ENCODE measurements at regions not wholly inside any gene's neighbourhood (a gene's known extent, or its start where the extent isn't known, plus 50 kb on each side); places are given as distances from the start of the nearest gene placed in this dataset.

GRCh38 chr12:116370004-116370404 lies 92.5 kb upstream of the MED13L start:
- H3K4me1 ChIP-seq (ENCODE audit: insufficient read depth, low read length): peaks cover 16% of the 10 kb centered on the region; the same call in 1 of the 2 replicates
- no TSS peak for BruUV-seq (replicated peaks)
- no peak overlapping the region for H3K4me3 ChIP-seq (replicated peaks in 1 of 3; ENCODE audit: insufficient read depth in 1 of 3, low read depth in 2 of 3, low read length in 3 of 3)
- CTCF ChIA-PET (ENCODE audit: low intra/inter-chr PET ratio, low total read pairs): no interaction called here
- H3K79me2 ChIP-seq (ENCODE audit: insufficient read depth, low read length): no peaks in the 10 kb centered on the region
- DNase-seq (ENCODE audit: low spot score): no peak
- H3K36me3 ChIP-seq (replicated peaks in 1 of 2; ENCODE audit: control insufficient read depth in 1 of 2, insufficient read depth in 2 of 2, low read length in 2 of 2): no peaks in the 10 kb centered on the region
- H4K20me1 ChIP-seq (ENCODE audit: insufficient read depth, low read length): no peaks in the 10 kb centered on the region
- POLR2A ChIA-PET: no interaction called here
- no peak overlapping the region for H3K4me2 ChIP-seq (ENCODE audit: low read depth, low read length)
- H3K27ac ChIP-seq (ENCODE audit: extremely low read length, insufficient read depth, low read length): no peak overlapping the region
- H3K27me3 ChIP-seq (ENCODE audit: control insufficient read depth in 1 of 2, insufficient read depth in 2 of 2, low read length in 2 of 2): peaks cover 0 to 9% of the 10 kb centered on the region in 2 experiments; a peak in 1 of 5 replicates
- in situ Hi-C loops (cut with HindIII; ENCODE audit: extremely low pct_ligation_motif_present, low pct_unique_long_range_greater_than_20kb) (no loop called here), intact Hi-C loops (cut with micrococcal nuclease; ENCODE audit: unreplicated experiment) (no loop called here)
- ATAC-seq: no peak
- no peaks in the 10 kb centered on the region for H3K9me3 ChIP-seq (ENCODE audit: low read length)
- no peak overlapping the region for H2AFZ ChIP-seq (ENCODE audit: low read length)
- 40% methylated on average over 4 of the region's 4 CpGs for WGBS (ENCODE audit: low lambda C conversion rate)
- H3K9ac ChIP-seq (ENCODE audit: insufficient read depth, low read depth, low read length): no peak overlapping the region
- FAIRE-seq: no peak
- TF ChIP-seq HNF4G (IDR thresholded peaks at IDR 0.05; ENCODE audit: borderline replicate concordance, low read depth, low read length): no peak
- no peak for TF ChIP-seq HNF4G (CRISPR knock-in tag; IDR thresholded peaks at IDR 0.05; ENCODE audit: borderline replicate concordance, low read depth)
- TF ChIP-seq LRRFIP1 (CRISPR knock-in tag; conservative IDR thresholded peaks at IDR 0.05): no peak
- no peak for TF ChIP-seq AHDC1 (CRISPR knock-in tag; IDR thresholded peaks at IDR 0.05; ENCODE audit: borderline replicate concordance)
- no peak for TF ChIP-seq SATB2 (CRISPR knock-in tag; IDR thresholded peaks at IDR 0.05)
- TF ChIP-seq JUNB (CRISPR knock-in tag; IDR thresholded peaks at IDR 0.05; ENCODE audit: borderline replicate concordance): no peak
- no peak for TF ChIP-seq REST (IDR thresholded peaks at IDR 0.05; ENCODE audit: borderline replicate concordance in 1 of 2, low read depth in 1 of 2, low read length in 2 of 2)
- no peak for TF ChIP-seq NR0B2 (CRISPR knock-in tag; IDR thresholded peaks at IDR 0.05)
- no peak for TF ChIP-seq SCMH1 (CRISPR knock-in tag; IDR thresholded peaks at IDR 0.05; ENCODE audit: borderline replicate concordance)
- TF ChIP-seq NKX3-1 (CRISPR knock-in tag; IDR thresholded peaks at IDR 0.05): no peak
- no peak for TF ChIP-seq MATR3 (CRISPR knock-in tag; IDR thresholded peaks at IDR 0.05)
- no peak for TF ChIP-seq ZMAT3 (CRISPR knock-in tag; conservative IDR thresholded peaks at IDR 0.05)
- no peak for TF ChIP-seq AHR (CRISPR knock-in tag; IDR thresholded peaks at IDR 0.05)
